GM12878 (cell line): ENCODE measurements at regions not wholly inside any gene's neighbourhood (a gene's known extent, or its start where the extent isn't known, plus 50 kb on each side); places are given as distances from the start of the nearest gene placed in this dataset.
A peak's percentile ranks its signal among the peaks of the same experiment; 100 is the strongest.

Experiments
- ATAC-seq: fragments of 200-7000 bp; cut with Tn5 transposase; 3 replicates; pipeline ENCODE4 v1.9.1; 2020; ENCODE audit warnings: mild to moderate bottlenecking, moderate library complexity
- BruUV-seq: library from RNA; stranded (reverse); fragments of 400-500 nt; replicated peaks from 2 replicates; lab custom pipeline; 2021; lab: Mats Ljungman, UMichigan
- CTCF ChIA-PET: fragments of 300-600 bp; sonication (Branson Sonifier 250); formaldehyde crosslinking; extraction: SDS; loops from one replicate; lab custom pipeline; 2021; ENCODE audit warnings: inconsistent platforms; lab: Yijun Ruan, JAX
- POLR2A ChIA-PET: fragments of 350-600 bp; formaldehyde crosslinking; extraction: SDS; loops from one replicate; lab custom pipeline; 2021; ENCODE audit warnings: inconsistent platforms; lab: Charles Lee
- RAD21 ChIA-PET: fragments of 300-600 bp; sonication (Branson Sonifier 250); formaldehyde crosslinking; loops from one replicate; lab custom pipeline; 2023; ENCODE audit warnings: antibody characterized with exemption; ENCODE audit not compliant: unreplicated experiment; lab: Charles Lee
- SMC1A ChIA-PET: fragments of 300-600 bp; sonication (Branson Sonifier 250); formaldehyde crosslinking; loops from one replicate; lab custom pipeline; 2023; ENCODE audit not compliant: unreplicated experiment, uncharacterized antibody; lab: Charles Lee
- DNase-seq: peaks from one replicate; pipeline ENCODE4 v3.0.0-alpha.2; 2011; ENCODE audit warnings: low read depth, low spot score
- FAIRE-seq: peaks from 3 replicates; lab custom pipeline; 2011; peaks lifted over from hg19 to GRCh38; lab: Jason Lieb, UNC
- H2AFZ ChIP-seq: 2 replicates; pipeline ENCODE4 v1.6.0; 2011; ENCODE audit warnings: low read depth, low read length, control low read depth; ENCODE audit not compliant: control insufficient read depth
- H3K27ac ChIP-seq: 2 replicates; pipeline ENCODE4 v1.5.1; 2011; ENCODE audit warnings: control low read depth; ENCODE audit not compliant: control insufficient read depth, insufficient read depth
- H3K27me3 ChIP-seq, 2 experiments: replicated peaks in 1 of 2; 2 replicates each; pipeline versions ENCODE4 v1.6.0 to v1.6.1; 2011; ENCODE audit warnings: low read length in 1 of 2; ENCODE audit not compliant: control insufficient read depth in 2 of 2, insufficient read depth in 2 of 2
- H3K36me3 ChIP-seq, 2 experiments: 2 replicates each; pipeline ENCODE4 v1.5.1; 2011; ENCODE audit warnings: low read length in 1 of 2; ENCODE audit not compliant: control insufficient read depth in 2 of 2, insufficient read depth in 2 of 2
- H3K4me1 ChIP-seq: 2 replicates; pipeline ENCODE4 v1.6.1; 2011; ENCODE audit warnings: mild to moderate bottlenecking, low read length, moderate library complexity, mixed read lengths; ENCODE audit not compliant: control insufficient read depth, insufficient read depth
- H3K4me2 ChIP-seq: 2 replicates; pipeline ENCODE4 v1.6.0; 2011; ENCODE audit warnings: control low read depth; ENCODE audit not compliant: control insufficient read depth, insufficient read depth
- H3K4me3 ChIP-seq: fragments of 200-600 bp; sonication (generic); 2 replicates; pipeline ENCODE4 v1.5.1; 2016
- H3K79me2 ChIP-seq: 2 replicates; pipeline ENCODE4 v1.6.0; 2011; ENCODE audit warnings: low read length; ENCODE audit not compliant: control insufficient read depth, insufficient read depth
- H3K9ac ChIP-seq: 2 replicates; pipeline ENCODE4 v1.8.0; 2011; ENCODE audit warnings: low read length, control low read depth, mixed read lengths; ENCODE audit not compliant: control insufficient read depth, insufficient read depth
- H3K9me3 ChIP-seq: replicated peaks from 3 replicates; pipeline ENCODE4 v1.5.1; 2011; ENCODE audit warnings: mild to moderate bottlenecking, low read length; ENCODE audit not compliant: control insufficient read depth, insufficient read depth
- H4K20me1 ChIP-seq: 2 replicates; pipeline ENCODE4 v1.6.0; 2011; ENCODE audit not compliant: control insufficient read depth, insufficient read depth
- CEBPB ChIP-seq, 2 experiments: fragments of 150-350 bp in 1 of 2; IDR thresholded peaks; 2 replicates each; pipeline ENCODE4 v1.6.1; 2012 to 2014; ENCODE audit warnings: low read depth in 2 of 2, low read length in 2 of 2, borderline replicate concordance in 1 of 2, inconsistent platforms in 1 of 2
- E2F8 ChIP-seq: fragments of 450-650 bp; IDR thresholded peaks from 2 replicates; pipeline ENCODE4 v1.6.1; 2018; ENCODE audit warnings: mild to moderate bottlenecking, low read depth, moderate library complexity; ENCODE audit not compliant: partially characterized antibody
- MYC ChIP-seq: IDR thresholded peaks from 2 replicates; pipeline ENCODE4 v1.6.1; 2011; ENCODE audit warnings: mild to moderate bottlenecking, low read length, moderate library complexity, inconsistent platforms; ENCODE audit not compliant: insufficient read depth, insufficient replicate concordance, insufficient read length, severe bottlenecking
- PBX3 ChIP-seq: IDR thresholded peaks from 2 replicates; pipeline ENCODE4 v1.6.1; 2011; ENCODE audit warnings: mild to moderate bottlenecking, low read depth, low read length, moderate library complexity; ENCODE audit not compliant: insufficient replicate concordance
- PKNOX1 ChIP-seq: fragments of 450-650 bp; IDR thresholded peaks from 2 replicates; pipeline ENCODE4 v1.6.1; 2016; ENCODE audit warnings: mild to moderate bottlenecking
- RAD51 ChIP-seq: fragments of 450-650 bp; IDR thresholded peaks from 2 replicates; pipeline ENCODE4 v1.6.1; 2016; ENCODE audit warnings: moderate library complexity, mild to moderate bottlenecking, inconsistent platforms
- RFX5 ChIP-seq: IDR thresholded peaks from 2 replicates; pipeline ENCODE4 v1.6.1; 2011; ENCODE audit warnings: low read depth, low read length, improper control_type of control experiment
- RUNX3 ChIP-seq: IDR thresholded peaks from 2 replicates; pipeline ENCODE4 v1.6.1; 2012; ENCODE audit warnings: low read length, inconsistent platforms
- SREBF1 ChIP-seq: IDR thresholded peaks from 2 replicates; pipeline ENCODE4 v1.6.1; 2012; ENCODE audit warnings: mild to moderate bottlenecking, low read length
- WGBS: methylation state at CpG from one replicate; pipeline ENCODE4 v1.1.6; 2016; ENCODE audit warnings: low lambda C conversion rate; ENCODE audit not compliant: insufficient replicate concordance, insufficient coverage; ENCODE audit errors: missing lambda C conversion rate; 5-methylcytosine and 5-hydroxymethylcytosine counted together
- in situ Hi-C: fragments of 300-500 bp; cut with MboI; formaldehyde crosslinking; loops from 9 replicates; pipeline ENCODE4 v1.14.3; 2018; ENCODE audit warnings: mixed read lengths
- intact Hi-C: fragments of 100-400 bp; cut with micrococcal nuclease; formaldehyde crosslinking; loops from one replicate; pipeline ENCODE4 v1.14.2; 2022; ENCODE audit not compliant: unreplicated experiment

- Histone ChIP-seq H4K20me1 (no peaks in the 10 kb centered on the region), H3K9ac (no peak overlapping the region), H3K4me1 (no peaks in the 10 kb centered on the region), H2AFZ (no peak overlapping the region), H3K9me3 (no peaks in the 10 kb centered on the region), H3K4me2 (no peak overlapping the region), H3K27ac (no peak overlapping the region), H3K36me3 (no peaks in the 10 kb centered on the region), H3K4me3 (no peak overlapping the region), H3K27me3 (no peaks in the 10 kb centered on the region), H3K79me2 (no peaks in the 10 kb centered on the region)
- ATAC-seq (peak; percentile 39; the same call in 2 of the 3 replicates), FAIRE-seq (no peak), DNase-seq (no peak)
- 47% methylated on average over 4 of the region's 4 CpGs for whole genome bisulfite sequencing
- BruUV-seq, result no TSS peak
- ChIA-PET POLR2A (interaction anchor here (0.9 kb wide), 1 partner anchor 20 kb away, joined by 3 read pairs; no protein-coding TSS in a partner anchor), CTCF (interaction anchor here (0.9 kb wide), 1 partner anchor 20 kb away, joined by 3 read pairs; no protein-coding TSS in a partner anchor), SMC1A (interaction anchor here (0.7 to 2.3 kb wide), 5 partner anchors 10 to 165 kb away, joined by 3 to 7 read pairs (median 4); no protein-coding TSS in a partner anchor), RAD21 (no interaction called here)
- intact Hi-C loops (no loop called here), in situ Hi-C loops (no loop called here)
- TF ChIP-seq PKNOX1 (no peak), CEBPB (IDR thresholded peaks at IDR 0.05; ENCODE audit: borderline replicate concordance in 1 of 2, low read depth in 2 of 2, low read length in 2 of 2) (no peak), RAD51 (no peak), SREBF1 (no peak), PBX3 (peak; percentile 23), RFX5 (no peak), E2F8 (no peak), MYC (no peak), RUNX3 (peak; percentile 47; the same call in 1 of the 2 replicates)
Observed at GRCh38 chr2:143968360-143968759, 551.6 kb downstream of the ZEB2 start.
